ENCODE measurements at regions not wholly inside any gene's neighbourhood (a gene's known extent, or its start where the extent isn't known, plus 50 kb on each side); places are given as distances from the start of the nearest gene placed in this dataset.
"Not testable (repeated sequence)": the region's sequence is repeated elsewhere in the genome, so short reads cannot be mapped to it uniquely, and the experiment has no call there.

DNA sequence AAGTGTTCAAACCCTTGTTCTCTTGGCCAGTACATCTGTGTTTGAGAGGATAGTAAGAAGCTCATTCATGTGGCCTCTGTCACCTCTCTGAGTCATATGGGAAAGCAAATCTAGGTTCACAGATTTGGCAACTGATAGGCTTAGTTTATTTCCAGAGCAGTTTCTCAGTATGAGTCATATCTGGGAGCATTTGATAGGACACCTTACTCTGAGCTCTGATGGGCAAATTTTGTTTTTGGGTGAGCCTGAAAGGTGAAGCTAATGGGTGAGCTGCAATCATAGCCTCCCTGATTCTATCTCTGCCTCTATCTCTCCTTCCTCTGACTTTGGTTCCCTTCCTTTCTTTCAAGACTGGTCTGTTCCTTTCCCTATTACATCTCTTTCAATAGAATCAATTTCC, 134.4 kb downstream of the S1PR1 start:
- DNase-seq: no peak

- no peak for DNase-seq
Observed at GRCh38 chr1:101373570-101373969, 136.8 kb downstream of the S1PR1 start.

DNA sequence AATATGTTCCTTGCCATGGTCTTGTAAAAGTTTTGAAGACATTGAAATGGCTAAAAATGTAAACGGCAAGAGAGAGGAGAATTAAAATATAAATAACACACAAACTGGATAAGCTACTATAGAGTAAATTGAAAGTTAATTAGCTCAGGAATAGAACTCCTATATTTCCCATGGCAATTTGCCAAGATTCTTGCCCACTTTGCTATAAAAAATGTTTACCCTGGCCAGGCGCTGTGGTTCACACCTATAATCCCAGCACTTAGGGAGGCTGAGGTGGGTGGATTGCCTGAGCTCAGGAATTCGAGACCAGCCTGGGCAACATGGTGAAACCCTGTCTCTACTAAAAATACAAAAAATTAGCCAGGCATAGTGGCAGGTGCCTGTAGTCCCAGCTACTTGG, 138.6 kb downstream of the S1PR1 start:
- DNase-seq: not testable (repeated sequence)

- no peak for DNase-seq
Observed at GRCh38 chr1:101376121-101377083, 139.6 kb downstream of the S1PR1 start.

GRCh38 chr1:101377084-101377835, 140.4 kb downstream of the S1PR1 start:
- no peak for DNase-seq

DNA sequence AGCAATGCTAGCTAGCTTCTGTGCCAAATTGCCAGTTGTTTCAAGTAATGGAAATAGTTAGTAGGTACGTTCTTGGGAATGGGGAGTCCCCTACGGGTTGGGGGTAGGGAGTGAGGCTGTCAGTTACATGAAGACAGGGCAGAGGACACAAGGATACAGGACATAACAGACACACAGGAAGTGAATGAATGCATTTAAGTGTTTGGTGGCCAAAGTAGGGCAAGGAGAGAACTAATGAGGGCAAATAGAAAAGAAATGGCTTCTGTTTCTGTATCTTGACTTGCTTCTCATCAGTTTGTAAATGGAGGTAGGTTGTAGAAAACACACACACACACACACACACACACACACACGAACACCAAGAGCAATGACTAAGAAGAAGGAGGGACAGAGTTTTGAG, 142.2 kb downstream of the S1PR1 start:
- DNase-seq: no peak

GRCh38 chr1:101379950-101380349, 143.1 kb downstream of the S1PR1 start:
- no peak for DNase-seq

- no peak for DNase-seq
Observed at GRCh38 chr1:101382135-101382534, 145.3 kb downstream of the S1PR1 start.

- DNase-seq: no peak
Observed at GRCh38 chr1:101388904-101389546, 152.2 kb downstream of the S1PR1 start.

GRCh38 chr1:101389547-101389929, 152.7 kb downstream of the S1PR1 start:
- DNase-seq: no peak

GRCh38 chr1:101392552-101392951, 155.7 kb downstream of the S1PR1 start:
- no peak for DNase-seq

GRCh38 chr1:101394041-101394440, 157.2 kb downstream of the S1PR1 start:
- DNase-seq: no peak

GRCh38 chr1:101399222-101399621, 162.4 kb downstream of the S1PR1 start:
- no peak for DNase-seq

DNA sequence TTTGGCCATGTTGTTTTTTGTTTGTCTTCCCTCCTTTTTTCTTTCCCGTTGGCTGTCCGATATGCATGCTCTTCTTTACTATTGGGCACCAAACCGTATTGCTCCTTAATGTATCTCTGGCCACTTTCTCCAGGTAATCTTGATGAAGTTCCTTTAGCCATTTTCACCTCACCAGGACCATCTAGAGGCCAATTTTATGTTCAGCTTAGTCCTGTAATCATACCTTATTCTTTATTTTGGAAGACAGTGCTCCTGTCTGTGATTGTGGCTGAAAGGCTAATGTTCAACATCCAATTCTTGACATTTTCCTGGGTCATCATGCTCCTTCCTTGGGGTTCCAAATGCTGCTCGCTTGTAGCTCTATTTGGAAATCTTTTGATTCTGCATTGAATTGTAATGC, 169.5 kb downstream of the S1PR1 start:
- no peak for DNase-seq

DNA sequence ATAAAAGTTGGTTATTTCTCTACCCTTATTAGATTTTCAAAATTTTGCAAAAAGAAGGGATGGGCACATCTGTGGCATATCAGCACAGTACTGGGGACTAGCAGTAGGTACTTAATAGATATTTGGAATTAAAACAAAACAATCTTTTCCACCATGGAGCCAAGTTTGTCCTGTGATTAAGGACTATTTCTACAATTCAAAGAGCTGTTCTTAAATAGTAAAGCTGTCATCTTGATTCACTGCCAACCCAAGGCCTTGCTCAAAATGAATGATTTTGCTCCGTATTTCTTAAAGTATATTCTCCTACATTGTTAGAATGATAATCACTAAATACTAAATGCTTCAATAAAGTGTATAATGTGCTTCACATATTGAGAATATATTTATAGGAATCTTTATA, 169.9 kb downstream of the S1PR1 start:
- no peak for DNase-seq

GRCh38 chr1:101407505-101408211, 170.8 kb downstream of the S1PR1 start:
- DNase-seq: no peak

- no peak for DNase-seq
Observed at GRCh38 chr1:101408212-101409042, 171.6 kb downstream of the S1PR1 start.

- no peak for DNase-seq
Observed at GRCh38 chr1:101409102-101409501, 172.3 kb downstream of the S1PR1 start.

GRCh38 chr1:101410048-101410878, 173.4 kb downstream of the S1PR1 start:
- DNase-seq: no peak

DNA sequence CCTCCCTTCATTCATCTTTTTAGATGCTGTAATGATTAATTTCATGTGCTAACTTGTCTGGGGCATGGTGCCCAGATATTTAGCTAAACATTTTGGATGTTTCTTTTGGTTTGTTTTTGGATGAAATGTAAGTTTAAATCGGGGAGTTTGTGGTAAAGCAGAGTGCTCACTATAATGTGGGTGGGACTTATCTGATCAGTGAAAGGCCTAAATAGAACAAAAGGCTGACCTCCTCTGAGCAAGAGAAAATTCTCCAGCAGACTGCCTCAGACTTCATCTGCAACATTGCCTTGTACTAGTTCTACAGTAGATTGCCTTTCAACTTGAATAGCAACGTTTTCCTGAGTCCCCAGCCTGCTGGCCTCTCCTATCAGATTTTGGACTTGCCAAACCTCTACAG, 183.6 kb downstream of the S1PR1 start:
- DNase-seq: no peak

DNA sequence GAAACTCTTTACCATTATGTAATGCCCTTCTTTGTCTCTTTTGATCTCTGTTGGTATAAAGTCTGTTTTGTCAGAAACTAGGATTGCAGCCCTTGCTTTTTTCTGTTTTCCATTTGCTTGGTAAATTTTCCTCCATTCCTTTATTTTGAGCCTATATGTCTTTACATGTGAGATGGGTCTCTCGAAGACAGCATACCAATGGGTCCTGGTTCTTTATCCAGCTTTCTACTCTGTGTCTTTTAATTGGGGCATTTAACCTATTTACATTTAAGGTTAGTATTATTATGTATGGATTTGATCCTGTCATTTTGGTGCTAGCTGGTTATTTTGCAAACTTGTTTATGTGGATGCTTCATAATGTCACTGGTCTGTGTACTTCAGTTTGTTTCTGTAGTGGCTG, 191.3 kb downstream of the S1PR1 start:
- DNase-seq: not testable (repeated sequence)
